ENCODE measurements at regions not wholly inside any gene's neighbourhood (a gene's known extent, or its start where the extent isn't known, plus 50 kb on each side); places are given as distances from the start of the nearest gene placed in this dataset.
A peak's percentile ranks its signal among the peaks of the same experiment; 100 is the strongest.

GRCh38 chr4:129583868-129584267, 487.9 kb downstream of the C4orf33 start:
- ATAC-seq (ENCODE audit: insufficient read depth, low read depth) (peak; percentile 40; the same call in 1 of the 3 replicates), DNase-seq (peak; percentile 13)
- no peaks in the 10 kb centered on the region for H3K36me3 ChIP-seq (ENCODE audit: insufficient read depth, low read length)
- H3K4me1 ChIP-seq (ENCODE audit: insufficient read depth, low read length), result peaks cover 16% of the 10 kb centered on the region
- H3K4me2 ChIP-seq (ENCODE audit: insufficient read depth, low read length), result no peak overlapping the region
- H3K79me2 ChIP-seq (ENCODE audit: insufficient read depth, low read length), result no peaks in the 10 kb centered on the region
- no peak for TF ChIP-seq EZH2 (IDR thresholded peaks at IDR 0.05; ENCODE audit: borderline replicate concordance, low read depth, low read length, severe bottlenecking)
- no peak for TF ChIP-seq CTCF (IDR thresholded peaks at IDR 0.05; ENCODE audit: borderline replicate concordance, extremely low read depth, low read length, poor library complexity, severe bottlenecking)
- peak overlapping the region; percentile 53 for H2AFZ ChIP-seq (ENCODE audit: low read depth, low read length)
- H3K27me3 ChIP-seq (ENCODE audit: insufficient read depth, low read length, poor library complexity), result no peaks in the 10 kb centered on the region
- peaks cover 10% of the 10 kb centered on the region for H3K9me3 ChIP-seq (ENCODE audit: insufficient read depth, low read length, severe bottlenecking)
- no peaks in the 10 kb centered on the region for H4K20me1 ChIP-seq (ENCODE audit: insufficient read depth, low read length)
- H3K9ac ChIP-seq (ENCODE audit: low read depth, low read length), result peak overlapping the region; percentile 9; the same call in 1 of the 2 replicates
- no peak overlapping the region for H3K4me3 ChIP-seq (ENCODE audit: low read depth in 1 of 2, low read length in 2 of 2)
- H3K27ac ChIP-seq (ENCODE audit: low read length), result peak overlapping the region; percentile 57

- Histone ChIP-seq H2AFZ (ENCODE audit: low read depth, low read length) (peak overlapping the region; percentile 9; the same call in 1 of the 2 replicates), H3K79me2 (ENCODE audit: insufficient read depth, low read length) (no peaks in the 10 kb centered on the region)
- TF ChIP-seq EZH2 (IDR thresholded peaks at IDR 0.05; ENCODE audit: borderline replicate concordance, low read depth, low read length, severe bottlenecking) (no peak), CTCF (IDR thresholded peaks at IDR 0.05; ENCODE audit: borderline replicate concordance, extremely low read depth, low read length, poor library complexity, severe bottlenecking) (no peak)
Observed at GRCh38 chr4:129598582-129598981, 502.6 kb downstream of the C4orf33 start.

GRCh38 chr4:129600898-129601297, 504.9 kb downstream of the C4orf33 start:
- peak; percentile 24; the same call in 1 of the 3 replicates for ATAC-seq (ENCODE audit: insufficient read depth, low read depth)
- Histone ChIP-seq H3K4me2 (ENCODE audit: insufficient read depth, low read length) (no peak overlapping the region), H3K36me3 (ENCODE audit: insufficient read depth, low read length) (no peaks in the 10 kb centered on the region), H3K4me3 (ENCODE audit: low read depth in 1 of 2, low read length in 2 of 2) (no peak overlapping the region), H3K9ac (ENCODE audit: low read depth, low read length) (no peak overlapping the region), H2AFZ (ENCODE audit: low read depth, low read length) (0 out of 2 replicates have a peak overlapping the region, but pooled peaks have one; percentile 7), H3K27me3 (ENCODE audit: insufficient read depth, low read length, poor library complexity) (no peaks in the 10 kb centered on the region), H3K79me2 (ENCODE audit: insufficient read depth, low read length) (no peaks in the 10 kb centered on the region), H4K20me1 (ENCODE audit: insufficient read depth, low read length) (no peaks in the 10 kb centered on the region), H3K4me1 (ENCODE audit: insufficient read depth, low read length) (peaks cover 21% of the 10 kb centered on the region), H3K27ac (ENCODE audit: low read length) (no peak overlapping the region), H3K9me3 (ENCODE audit: insufficient read depth, low read length, severe bottlenecking) (no peaks in the 10 kb centered on the region)
- TF ChIP-seq CTCF (IDR thresholded peaks at IDR 0.05; ENCODE audit: borderline replicate concordance, extremely low read depth, low read length, poor library complexity, severe bottlenecking) (no peak), EZH2 (IDR thresholded peaks at IDR 0.05; ENCODE audit: borderline replicate concordance, low read depth, low read length, severe bottlenecking) (no peak)
- DNase-seq, result no peak

More at GRCh38 chr4:129598582-129598981, 502.6 kb downstream of the C4orf33 start:
- ATAC-seq (ENCODE audit: insufficient read depth, low read depth) (no peak), DNase-seq (no peak)
- no peaks in the 10 kb centered on the region for H3K27me3 ChIP-seq (ENCODE audit: insufficient read depth, low read length, poor library complexity)
- H3K27ac ChIP-seq (ENCODE audit: low read length), result no peak overlapping the region
- no peak overlapping the region for H3K4me3 ChIP-seq (ENCODE audit: low read depth in 1 of 2, low read length in 2 of 2)
- H3K4me2 ChIP-seq (ENCODE audit: insufficient read depth, low read length), result no peak overlapping the region
- no peaks in the 10 kb centered on the region for H4K20me1 ChIP-seq (ENCODE audit: insufficient read depth, low read length)
- H3K9ac ChIP-seq (ENCODE audit: low read depth, low read length), result no peak overlapping the region
- H3K9me3 ChIP-seq (ENCODE audit: insufficient read depth, low read length, severe bottlenecking), result peaks cover 8% of the 10 kb centered on the region
- H3K36me3 ChIP-seq (ENCODE audit: insufficient read depth, low read length), result no peaks in the 10 kb centered on the region
- 0 out of 2 replicates have a peak, but pooled peaks cover 3% of the 10 kb centered on the region for H3K4me1 ChIP-seq (ENCODE audit: insufficient read depth, low read length)

Measured in DND-41 (cell line).